Duodenal mucosa (tissue), 2 donors: ENCODE measurements at regions not wholly inside any gene's neighbourhood (a gene's known extent, or its start where the extent isn't known, plus 50 kb on each side); places are given as distances from the start of the nearest gene placed in this dataset.

Experiments
- H3K27ac ChIP-seq: one replicate; pipeline ENCODE4 v1.7.0; 2013; ENCODE audit warnings: low read depth, low read length
- H3K27me3 ChIP-seq, 2 donors: one replicate each; pipeline ENCODE4 v1.7.0; 2013; ENCODE audit warnings: low read length in 2 of 2, control low read depth in 1 of 2; ENCODE audit not compliant: insufficient read depth in 2 of 2, control insufficient read depth in 1 of 2
- H3K36me3 ChIP-seq, 2 donors: one replicate each; pipeline ENCODE4 v1.7.0; 2013; ENCODE audit warnings: low read length in 2 of 2, control low read depth in 1 of 2; ENCODE audit not compliant: insufficient read depth in 2 of 2, control insufficient read depth in 1 of 2
- H3K4me1 ChIP-seq, 2 donors: one replicate each; pipeline ENCODE4 v1.7.0; 2013; ENCODE audit warnings: low read length in 2 of 2, control low read depth in 1 of 2; ENCODE audit not compliant: insufficient read depth in 2 of 2, control insufficient read depth in 1 of 2
- H3K4me3 ChIP-seq, 2 donors: one replicate each; pipeline ENCODE4 v1.7.0; 2013; ENCODE audit warnings: low read length in 2 of 2, low read depth in 1 of 2
- H3K9ac ChIP-seq, 2 donors: one replicate each; pipeline ENCODE4 v1.7.0; 2013; ENCODE audit warnings: low read length in 2 of 2, low read depth in 1 of 2
- H3K9me3 ChIP-seq, 2 donors: one replicate each; pipeline ENCODE4 v1.7.0; 2013; ENCODE audit warnings: low read length in 2 of 2, control low read depth in 1 of 2; ENCODE audit not compliant: control insufficient read depth in 1 of 2

GRCh38 chr14:101360054-101360911 lies 201.0 kb upstream of the DIO3 start:
- no peaks in the 10 kb centered on the region for H3K27me3 ChIP-seq
- H3K36me3 ChIP-seq: no peaks in the 10 kb centered on the region
- no peak overlapping the region for H3K27ac ChIP-seq
- H3K9me3 ChIP-seq: no peaks in the 10 kb centered on the region
- no peak overlapping the region for H3K4me3 ChIP-seq
- H3K9ac ChIP-seq: peak overlapping the region in 1 of 2 donors; percentile 0
- no peaks in the 10 kb centered on the region for H3K4me1 ChIP-seq

GRCh38 chr14:101361044-101361443 lies 200.3 kb upstream of the DIO3 start:
- H3K9ac ChIP-seq: no peak overlapping the region
- H3K4me1 ChIP-seq: no peaks in the 10 kb centered on the region
- H3K27ac ChIP-seq: no peak overlapping the region
- H3K27me3 ChIP-seq: no peaks in the 10 kb centered on the region
- no peaks in the 10 kb centered on the region for H3K36me3 ChIP-seq
- H3K9me3 ChIP-seq: no peaks in the 10 kb centered on the region
- H3K4me3 ChIP-seq: no peak overlapping the region

GRCh38 chr14:101361451-101362433 lies 199.6 kb upstream of the DIO3 start:
- no peaks in the 10 kb centered on the region for H3K9me3 ChIP-seq
- H3K4me1 ChIP-seq: no peaks in the 10 kb centered on the region
- H3K4me3 ChIP-seq: no peak overlapping the region
- no peaks in the 10 kb centered on the region for H3K27me3 ChIP-seq
- H3K36me3 ChIP-seq: no peaks in the 10 kb centered on the region
- H3K9ac ChIP-seq: no peak overlapping the region
- no peak overlapping the region for H3K27ac ChIP-seq

GRCh38 chr14:101362529-101363260 lies 198.6 kb upstream of the DIO3 start:
- Histone ChIP-seq H3K4me3 (no peak overlapping the region), H3K27me3 (no peaks in the 10 kb centered on the region), H3K4me1 (no peaks in the 10 kb centered on the region), H3K9me3 (no peaks in the 10 kb centered on the region), H3K27ac (no peak overlapping the region), H3K9ac (no peak overlapping the region), H3K36me3 (no peaks in the 10 kb centered on the region)

GRCh38 chr14:101363261-101363555 lies 198.1 kb upstream of the DIO3 start:
- Histone ChIP-seq H3K9ac (no peak overlapping the region), H3K36me3 (no peaks in the 10 kb centered on the region), H3K9me3 (no peaks in the 10 kb centered on the region), H3K27ac (no peak overlapping the region), H3K4me1 (no peaks in the 10 kb centered on the region), H3K4me3 (no peak overlapping the region), H3K27me3 (no peaks in the 10 kb centered on the region)

- no peaks in the 10 kb centered on the region for H3K4me1 ChIP-seq
- H3K36me3 ChIP-seq: no peaks in the 10 kb centered on the region
- no peaks in the 10 kb centered on the region for H3K27me3 ChIP-seq
- H3K9ac ChIP-seq: no peak overlapping the region
- H3K27ac ChIP-seq: no peak overlapping the region
- H3K9me3 ChIP-seq: no peaks in the 10 kb centered on the region
- H3K4me3 ChIP-seq: no peak overlapping the region
Observed at GRCh38 chr14:101363880-101364391, 197.4 kb upstream of the DIO3 start.

GRCh38 chr14:101364503-101365328 lies 196.6 kb upstream of the DIO3 start:
- H3K27ac ChIP-seq: peak overlapping the region; percentile 1

GRCh38 chr14:101365329-101366158 lies 195.8 kb upstream of the DIO3 start:
- Histone ChIP-seq H3K4me1 (no peaks in the 10 kb centered on the region), H3K27ac (no peak overlapping the region), H3K9me3 (no peaks in the 10 kb centered on the region), H3K9ac (no peak overlapping the region), H3K4me3 (no peak overlapping the region), H3K27me3 (no peaks in the 10 kb centered on the region), H3K36me3 (no peaks in the 10 kb centered on the region)

More at GRCh38 chr14:101364503-101365328, 196.6 kb upstream of the DIO3 start:
- H3K4me1 ChIP-seq: no peaks in the 10 kb centered on the region
- H3K27me3 ChIP-seq: no peaks in the 10 kb centered on the region
- H3K9ac ChIP-seq: no peak overlapping the region
- H3K9me3 ChIP-seq: no peaks in the 10 kb centered on the region
- no peaks in the 10 kb centered on the region for H3K36me3 ChIP-seq
- no peak overlapping the region for H3K4me3 ChIP-seq
